SK-N-MC (cell line): ENCODE measurements at regions not wholly inside any gene's neighbourhood (a gene's known extent, or its start where the extent isn't known, plus 50 kb on each side); places are given as distances from the start of the nearest gene placed in this dataset.

Source experiments
- DNase-seq: peaks from one replicate; pipeline ENCODE4 v3.0.0-alpha.2; 2011; ENCODE audit warnings: low read depth, low spot score
- H3K27ac ChIP-seq: fragments of 200-600 bp; sonication (generic); 2 replicates; pipeline ENCODE4 v1.5.1; 2016; ENCODE audit warnings: mixed run types
- H3K36me3 ChIP-seq: fragments of 200-600 bp; sonication (generic); 2 replicates; pipeline ENCODE4 v1.6.1; 2017; ENCODE audit warnings: antibody characterized with exemption, low read length, mixed read lengths; ENCODE audit not compliant: insufficient read depth
- H3K4me3 ChIP-seq: fragments of 200-600 bp; sonication (generic); 2 replicates; pipeline ENCODE4 v1.5.1; 2016
- H3K9ac ChIP-seq: fragments of 200-600 bp; sonication (generic); 2 replicates; pipeline ENCODE4 v1.8.0; 2017; ENCODE audit warnings: mixed run types, mixed read lengths; ENCODE audit not compliant: insufficient read length
- H3K9me3 ChIP-seq: fragments of 200-600 bp; sonication (generic); 2 replicates; pipeline ENCODE4 v1.6.1; 2017; ENCODE audit warnings: low read depth, mild to moderate bottlenecking, antibody characterized with exemption, low read length, moderate library complexity, mixed read lengths
- EZH2 ChIP-seq: fragments of 200-600 bp; sonication (generic); IDR thresholded peaks from one replicate; pipeline ENCODE4 v1.6.1; 2017; ENCODE audit warnings: antibody characterized with exemption
- FOXP2 ChIP-seq: optimal IDR thresholded peaks from 2 replicates; pipeline ENCODE3; 2011; ENCODE audit warnings: mild to moderate bottlenecking, moderate library complexity; ENCODE audit not compliant: insufficient read depth; ENCODE audit errors: extremely low read length, control extremely low read depth
- POLR2AphosphoS5 ChIP-seq: IDR thresholded peaks from 2 replicates; pipeline ENCODE4 v1.6.1; 2012; ENCODE audit warnings: mild to moderate bottlenecking, low read depth, low read length, borderline replicate concordance

- H3K27ac ChIP-seq: no peak overlapping the region
Measured at GRCh38 chr12:13504736-13505135, 308.2 kb downstream of the EMP1 start.

DNA sequence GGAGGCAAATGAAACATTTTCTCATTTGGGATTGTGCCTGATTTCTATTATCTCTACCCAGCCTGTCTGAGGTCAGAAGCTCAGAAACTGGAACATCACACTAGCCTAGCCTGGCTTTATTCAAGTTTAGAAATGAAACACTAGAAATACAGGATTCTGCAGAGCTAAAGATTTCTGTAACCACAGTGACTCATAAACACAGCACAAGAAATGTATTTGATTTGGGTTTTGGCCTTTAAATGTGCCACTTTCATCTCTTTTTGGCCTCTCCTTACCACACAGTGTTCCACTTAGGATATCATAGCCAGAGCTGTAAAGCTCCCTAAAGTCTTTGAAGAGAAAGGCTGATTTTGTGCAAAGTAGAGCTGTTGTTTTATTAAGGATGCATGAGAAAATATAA lies 307.5 kb downstream of the EMP1 start:
- no peaks in the 10 kb centered on the region for H3K9me3 ChIP-seq
- DNase-seq: no peak

More at GRCh38 chr12:13504736-13505135, 308.2 kb downstream of the EMP1 start:
- Histone ChIP-seq H3K4me3 (no peak overlapping the region), H3K9ac (no peak overlapping the region), H3K36me3 (no peaks in the 10 kb centered on the region), H3K9me3 (no peaks in the 10 kb centered on the region)
- TF ChIP-seq POLR2AphosphoS5 (no peak), EZH2 (no peak), FOXP2 (no peak)
- DNase-seq: no peak

DNA sequence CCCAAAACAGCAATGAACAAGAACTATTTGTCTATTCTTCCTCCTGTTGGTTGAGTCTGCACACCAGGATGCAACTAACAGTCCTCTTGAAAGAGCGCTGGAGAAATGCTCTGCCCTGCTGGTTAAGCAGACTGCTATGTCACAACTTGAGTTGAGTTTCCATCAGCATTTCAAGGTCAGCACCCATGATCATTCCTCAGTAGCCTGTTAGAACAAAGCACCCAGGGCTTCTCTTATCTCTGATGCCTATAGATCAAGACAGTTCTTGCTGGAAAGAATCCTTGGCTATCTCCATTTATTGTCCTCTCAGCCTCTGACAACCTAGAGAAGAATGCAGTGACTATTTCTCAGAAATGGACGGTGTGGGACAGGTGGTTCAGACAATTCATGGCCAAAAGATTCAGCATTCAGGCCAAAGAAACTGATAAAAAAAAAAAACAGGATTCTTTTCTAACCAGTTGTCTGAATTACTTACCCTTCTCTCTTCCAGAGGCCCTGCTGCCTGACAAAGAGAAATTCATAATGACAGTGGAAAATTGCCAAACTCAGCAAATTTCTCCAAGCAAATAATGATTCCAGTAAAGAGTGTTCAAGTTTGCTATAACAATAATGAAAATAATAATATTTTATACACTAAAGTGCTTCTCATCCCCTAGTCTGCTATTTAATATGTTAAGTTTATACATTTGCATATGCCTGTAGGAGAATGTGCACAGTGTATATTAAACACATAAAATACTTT lies 306.7 kb downstream of the EMP1 start:
- Histone ChIP-seq H3K9ac (no peak overlapping the region), H3K36me3 (no peaks in the 10 kb centered on the region), H3K9me3 (no peaks in the 10 kb centered on the region), H3K4me3 (no peak overlapping the region), H3K27ac (no peak overlapping the region)
- TF ChIP-seq EZH2: no peak
- no peak for TF ChIP-seq FOXP2
- TF ChIP-seq POLR2AphosphoS5: no peak
- DNase-seq: no peak

More for the DNA sequence above, 307.5 kb downstream of the EMP1 start:
- Histone ChIP-seq H3K36me3 (no peaks in the 10 kb centered on the region), H3K27ac (no peak overlapping the region), H3K4me3 (no peak overlapping the region), H3K9ac (no peak overlapping the region)
- TF ChIP-seq FOXP2: no peak
- no peak for TF ChIP-seq EZH2

GRCh38 chr12:13499008-13499407 lies 302.5 kb downstream of the EMP1 start:
- DNase-seq: no peak
- no peak overlapping the region for H3K4me3 ChIP-seq
- no peak overlapping the region for H3K27ac ChIP-seq
- no peaks in the 10 kb centered on the region for H3K36me3 ChIP-seq
- no peaks in the 10 kb centered on the region for H3K9me3 ChIP-seq
- no peak overlapping the region for H3K9ac ChIP-seq
- TF ChIP-seq FOXP2 (no peak), POLR2AphosphoS5 (no peak), EZH2 (no peak)

DNA sequence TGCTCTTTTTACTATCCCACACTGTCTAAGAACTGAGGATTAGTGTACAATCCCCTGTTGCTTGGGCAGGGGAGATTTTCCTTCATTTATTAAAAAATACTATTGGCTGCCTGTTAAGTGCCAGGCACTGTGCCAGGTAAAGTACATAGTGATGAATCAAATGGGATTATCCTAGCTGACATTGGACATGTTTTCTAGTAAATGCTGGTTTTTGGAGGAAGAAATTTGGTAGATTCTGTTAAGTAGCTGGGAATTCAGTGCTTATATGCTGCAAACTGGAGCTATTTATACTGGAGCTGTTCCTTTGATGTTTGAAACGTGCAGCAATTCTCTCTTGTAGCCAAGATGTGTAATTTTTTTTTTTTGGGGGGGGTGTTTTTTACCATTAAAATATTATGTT lies 299.6 kb downstream of the EMP1 start:
- Histone ChIP-seq H3K9ac (no peak overlapping the region), H3K9me3 (no peaks in the 10 kb centered on the region), H3K27ac (no peak overlapping the region), H3K4me3 (no peak overlapping the region), H3K36me3 (no peaks in the 10 kb centered on the region)
- TF ChIP-seq POLR2AphosphoS5: no peak
- no peak for TF ChIP-seq EZH2
- no peak for TF ChIP-seq FOXP2
- DNase-seq: no peak

GRCh38 chr12:13489246-13489645 lies 292.7 kb downstream of the EMP1 start:
- TF ChIP-seq EZH2 (no peak), POLR2AphosphoS5 (no peak), FOXP2 (no peak)
- Histone ChIP-seq H3K9me3 (no peaks in the 10 kb centered on the region), H3K36me3 (no peaks in the 10 kb centered on the region), H3K27ac (no peak overlapping the region), H3K9ac (no peak overlapping the region), H3K4me3 (no peak overlapping the region)
- DNase-seq: no peak

GRCh38 chr12:13487326-13487725 lies 290.8 kb downstream of the EMP1 start:
- Histone ChIP-seq H3K36me3 (no peaks in the 10 kb centered on the region), H3K9ac (no peak overlapping the region), H3K9me3 (no peaks in the 10 kb centered on the region), H3K4me3 (no peak overlapping the region), H3K27ac (no peak overlapping the region)
- no peak for TF ChIP-seq EZH2
- no peak for TF ChIP-seq FOXP2
- no peak for TF ChIP-seq POLR2AphosphoS5
- no peak for DNase-seq

DNA sequence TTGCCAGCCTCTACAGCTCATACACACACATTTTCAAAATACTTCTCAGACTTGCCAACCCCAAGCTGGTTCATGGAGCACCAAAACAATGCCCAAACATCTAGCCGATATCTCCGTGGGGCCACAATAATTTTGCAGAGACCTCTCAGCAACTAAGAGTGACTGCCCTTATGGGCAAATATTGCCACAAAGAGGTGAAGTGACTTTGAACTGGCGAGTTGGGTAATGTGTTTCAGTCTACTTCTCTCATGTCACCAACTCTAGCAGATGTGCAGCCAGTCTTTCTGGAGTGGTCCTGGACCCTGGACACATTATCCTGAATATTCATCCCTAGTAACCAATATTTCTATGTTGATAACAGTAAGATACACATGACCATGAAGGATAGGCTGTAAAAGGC lies 290.3 kb downstream of the EMP1 start:
- Histone ChIP-seq H3K9ac (no peak overlapping the region), H3K9me3 (no peaks in the 10 kb centered on the region), H3K4me3 (no peak overlapping the region), H3K36me3 (no peaks in the 10 kb centered on the region), H3K27ac (no peak overlapping the region)
- no peak for DNase-seq
- no peak for TF ChIP-seq POLR2AphosphoS5
- TF ChIP-seq FOXP2: no peak

DNA sequence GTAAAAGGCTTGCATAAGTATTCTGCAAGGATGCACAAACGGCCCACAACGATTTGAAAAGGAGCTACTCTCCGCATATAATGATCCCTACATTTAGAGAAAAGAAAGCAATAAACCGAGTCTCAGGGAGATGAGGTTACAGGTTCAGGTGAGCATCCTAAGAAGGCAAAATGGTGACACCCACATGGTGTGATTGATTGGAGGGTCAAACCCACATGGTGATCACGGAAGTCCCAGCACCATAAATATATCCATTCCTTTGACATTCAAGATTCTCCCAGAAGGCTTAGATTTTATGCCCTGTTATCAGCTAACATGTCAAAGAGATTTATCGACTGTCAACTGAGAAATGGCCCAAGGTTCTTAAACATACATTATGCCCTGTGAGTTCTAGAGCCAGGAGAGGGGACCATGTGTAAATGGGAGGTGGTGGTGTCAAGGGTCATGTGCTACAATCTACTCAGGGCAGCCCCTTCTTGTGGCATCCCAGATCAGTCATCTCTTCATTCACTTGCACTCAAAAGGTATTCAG lies 282.2 kb downstream of the EMP1 start:
- no peak for DNase-seq
- Histone ChIP-seq H3K4me3 (no peak overlapping the region), H3K36me3 (no peaks in the 10 kb centered on the region), H3K9me3 (no peaks in the 10 kb centered on the region), H3K27ac (no peak overlapping the region), H3K9ac (no peak overlapping the region)
- no peak for TF ChIP-seq FOXP2
- TF ChIP-seq POLR2AphosphoS5: no peak
